GM21825 (cell line): ENCODE measurements at regions not wholly inside any gene's neighbourhood (a gene's known extent, or its start where the extent isn't known, plus 50 kb on each side); places are given as distances from the start of the nearest gene placed in this dataset.
"Not testable (repeated sequence)": the region's sequence is repeated elsewhere in the genome, so short reads cannot be mapped to it uniquely, and the experiment has no call there.

Experiments used
- ATAC-seq: cut with Tn5 transposase; IDR thresholded peaks from one replicate; pipeline ENCODE4 v1.9.1; 2021; ENCODE audit warnings: mild to moderate bottlenecking, moderate library complexity; ENCODE audit not compliant: unreplicated experiment

DNA sequence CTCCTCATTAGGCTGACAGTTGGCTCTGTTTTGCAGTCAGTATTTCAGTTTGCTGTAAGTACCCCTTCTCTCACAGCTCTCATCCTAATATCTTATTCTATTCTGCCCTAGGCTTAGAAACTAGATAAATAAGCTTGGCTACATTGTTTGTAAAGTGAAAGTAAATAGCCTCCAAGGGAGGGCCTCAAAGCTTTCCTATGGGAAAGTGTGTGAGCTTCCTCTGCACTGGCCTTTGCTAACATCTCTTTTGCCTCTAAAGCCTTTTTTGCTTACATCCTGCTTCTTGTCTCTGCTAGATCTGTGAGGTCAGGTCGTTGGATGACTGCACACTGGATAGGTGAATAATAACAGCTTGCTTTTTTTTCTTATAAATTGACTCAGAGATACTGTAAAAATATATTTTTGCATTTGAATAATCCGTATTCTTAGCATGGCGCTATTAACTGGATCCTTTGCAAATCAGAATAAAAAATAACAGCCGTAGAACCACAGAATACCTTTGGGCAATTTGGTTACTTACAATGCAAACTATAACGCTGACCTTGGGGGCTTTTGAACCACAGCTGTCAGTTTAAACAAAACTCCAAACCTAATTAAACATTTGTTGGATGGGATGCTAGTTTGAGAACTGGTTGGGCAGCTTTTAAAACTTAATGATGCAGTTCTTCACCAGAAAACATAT lies 55.1 kb downstream of the TTC6 start:
- ATAC-seq: no peak

DNA sequence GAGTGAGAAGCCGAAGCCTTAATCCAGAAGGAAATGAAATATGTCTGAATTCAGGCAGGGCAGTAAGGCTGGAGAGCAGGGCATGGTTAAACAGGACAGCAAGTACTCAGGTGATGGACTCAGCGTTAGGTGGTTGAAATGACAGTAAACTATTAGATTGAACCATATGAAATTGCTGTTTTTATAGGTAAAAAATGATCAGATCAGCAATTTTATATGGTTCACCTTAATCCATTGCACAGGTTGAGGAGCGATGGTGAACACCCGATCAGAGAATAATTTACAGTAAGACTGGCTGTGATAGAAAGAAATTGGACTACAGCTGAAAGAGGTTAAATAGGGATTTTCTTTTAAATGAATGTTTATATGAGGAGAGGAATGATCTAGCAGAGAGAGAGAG lies 56.6 kb downstream of the TTC6 start:
- ATAC-seq: no peak

DNA sequence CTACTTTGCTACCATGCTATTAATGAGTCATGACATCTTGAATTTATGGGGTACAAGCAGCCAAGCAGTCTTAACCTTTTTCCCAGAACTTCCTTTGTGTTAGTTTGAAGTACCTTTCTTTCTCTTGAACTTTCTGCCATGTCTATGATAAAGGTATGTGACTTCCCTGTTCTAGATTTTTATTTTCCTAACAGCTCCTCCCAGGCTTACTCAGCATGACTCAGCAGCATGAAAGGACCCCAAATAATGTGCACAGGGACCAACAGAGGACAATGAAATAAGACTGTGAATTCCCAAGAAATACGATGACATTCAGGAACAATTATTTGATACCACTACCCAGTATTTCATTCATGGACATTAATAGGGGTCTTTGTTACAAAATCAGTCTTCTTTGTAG lies 60.0 kb downstream of the TTC6 start:
- ATAC-seq: no peak

DNA sequence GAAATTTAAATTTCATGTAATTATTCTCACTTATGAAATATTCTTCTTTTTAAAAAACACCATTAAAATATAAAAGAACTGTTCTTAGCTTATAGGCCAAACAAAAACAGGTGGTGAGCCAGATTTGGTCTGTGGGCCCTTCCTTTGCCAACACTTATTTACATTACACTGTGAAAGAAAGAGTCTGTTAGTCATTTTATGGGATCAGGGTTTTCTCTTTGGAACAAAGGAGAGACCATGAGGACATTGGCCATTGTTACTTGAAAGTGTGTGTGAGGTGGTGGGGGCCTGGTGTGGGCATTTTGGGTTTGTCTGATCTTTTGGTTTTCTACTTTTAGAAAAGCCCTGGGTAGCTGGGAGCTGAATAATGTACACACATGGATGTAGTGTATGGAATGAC lies 62.7 kb downstream of the TTC6 start:
- no peak for ATAC-seq

DNA sequence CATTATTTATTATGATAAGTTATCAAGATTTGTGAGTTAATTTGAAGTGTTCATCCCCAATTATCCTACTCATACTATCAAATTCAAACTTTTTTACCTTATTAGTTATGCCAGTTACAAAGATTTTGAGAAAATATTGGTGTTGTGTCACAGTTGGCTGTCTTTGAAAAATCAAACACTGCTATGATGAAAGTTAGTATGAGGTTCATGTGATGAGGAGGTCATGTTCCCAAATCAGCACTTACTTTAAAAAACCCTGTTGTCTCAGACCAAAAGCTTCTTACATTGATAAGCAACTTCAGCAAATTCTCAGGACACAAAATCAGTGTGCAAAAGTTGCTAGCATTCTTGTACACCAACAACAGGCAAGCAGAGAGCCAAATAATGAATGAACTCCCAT lies 68.1 kb downstream of the TTC6 start:
- ATAC-seq: no peak

DNA sequence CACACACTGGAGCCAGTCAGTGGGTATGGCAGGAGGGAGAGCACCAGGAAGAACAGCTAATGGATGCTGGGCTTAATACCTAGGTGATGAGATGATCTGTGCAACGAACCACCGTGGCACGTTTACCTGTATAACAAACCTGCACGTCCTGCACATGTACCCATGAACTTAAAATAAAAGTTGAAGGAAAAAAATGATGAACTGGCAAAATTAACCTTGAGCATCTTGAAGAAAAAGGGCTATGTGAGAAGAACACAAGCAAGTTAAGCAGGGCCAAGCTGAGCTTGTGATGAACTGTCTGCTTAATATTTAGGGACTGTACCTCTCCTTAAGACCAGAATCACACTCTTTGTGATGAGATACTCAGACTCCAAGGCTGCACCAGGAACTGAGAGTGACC lies 70.0 kb downstream of the TTC6 start:
- no peak for ATAC-seq

DNA sequence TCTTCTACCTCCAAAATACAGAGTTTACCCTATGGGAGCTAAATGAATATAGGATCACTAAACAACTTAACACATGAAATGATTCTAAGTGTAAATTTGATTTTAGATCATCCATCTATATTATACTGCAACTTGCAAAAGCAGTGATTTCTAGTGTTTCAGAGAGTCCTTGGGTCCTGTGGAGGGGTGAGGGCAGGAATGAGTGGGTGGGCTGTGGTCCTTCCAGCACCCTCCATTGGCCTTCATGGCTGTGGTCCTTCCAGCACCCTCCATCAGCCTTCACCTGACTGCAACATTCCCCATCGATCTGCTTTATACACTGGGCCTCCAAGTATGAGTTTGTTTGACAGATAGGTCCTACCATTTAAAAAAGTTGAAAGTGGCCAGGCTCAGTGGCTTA lies 70.5 kb downstream of the TTC6 start:
- ATAC-seq: no peak

DNA sequence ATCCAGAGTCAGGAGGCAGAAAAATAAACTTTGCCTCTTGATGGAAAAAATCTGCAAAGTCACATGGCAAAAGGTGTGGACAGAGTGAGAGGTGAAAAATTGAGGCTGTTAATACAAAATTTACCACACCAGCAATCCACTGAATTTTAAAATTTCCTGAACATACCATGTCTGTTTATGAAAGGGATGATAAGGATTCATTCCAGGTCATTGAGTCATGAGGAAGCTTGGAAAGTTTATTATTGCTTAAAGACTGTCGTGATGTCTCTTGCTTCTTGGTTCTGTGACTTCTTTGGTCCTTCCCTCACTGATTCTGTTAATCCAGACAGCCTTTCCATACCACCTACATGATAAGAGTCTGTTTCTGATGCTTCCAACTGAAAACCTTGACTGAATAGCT lies 73.2 kb downstream of the TTC6 start:
- ATAC-seq: no peak

DNA sequence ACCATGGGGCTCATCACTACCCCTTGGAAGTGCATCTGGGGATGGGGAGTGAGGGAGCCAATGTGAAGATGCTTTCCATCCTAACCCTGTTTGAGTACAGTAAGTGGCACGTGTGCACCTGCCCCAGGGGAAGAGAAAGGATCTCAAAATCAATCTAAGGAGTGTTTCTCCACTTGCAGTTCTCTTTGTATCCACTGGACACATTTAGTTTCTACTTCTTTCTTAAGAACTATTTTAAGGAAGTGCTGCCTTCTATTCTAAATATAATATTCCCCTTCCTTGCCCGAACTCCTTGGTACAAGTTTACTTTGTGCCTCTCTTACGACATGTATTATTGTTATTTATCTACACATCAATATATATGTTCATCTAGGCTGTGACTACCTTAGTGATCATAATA lies 73.8 kb downstream of the TTC6 start:
- no peak for ATAC-seq

DNA sequence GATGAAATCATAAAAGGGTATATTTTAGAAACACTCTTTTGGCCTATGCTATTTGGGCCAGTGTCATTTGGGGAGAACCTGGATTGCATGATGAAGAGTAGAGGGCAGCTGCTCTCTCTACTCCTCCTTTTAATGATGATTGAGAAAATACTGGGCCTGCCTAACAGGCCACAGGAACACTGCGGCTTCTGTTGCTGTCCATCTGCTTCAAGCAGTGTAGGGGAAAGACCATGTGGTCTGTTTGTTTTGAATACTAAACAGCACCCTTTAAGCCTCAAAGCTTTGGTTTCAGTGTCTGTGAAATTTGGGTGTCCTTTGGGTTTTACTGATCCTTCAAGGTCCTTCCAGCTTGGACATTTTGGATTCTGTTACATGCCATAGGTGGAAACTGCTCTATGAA lies 78.0 kb downstream of the TTC6 start:
- ATAC-seq: no peak

DNA sequence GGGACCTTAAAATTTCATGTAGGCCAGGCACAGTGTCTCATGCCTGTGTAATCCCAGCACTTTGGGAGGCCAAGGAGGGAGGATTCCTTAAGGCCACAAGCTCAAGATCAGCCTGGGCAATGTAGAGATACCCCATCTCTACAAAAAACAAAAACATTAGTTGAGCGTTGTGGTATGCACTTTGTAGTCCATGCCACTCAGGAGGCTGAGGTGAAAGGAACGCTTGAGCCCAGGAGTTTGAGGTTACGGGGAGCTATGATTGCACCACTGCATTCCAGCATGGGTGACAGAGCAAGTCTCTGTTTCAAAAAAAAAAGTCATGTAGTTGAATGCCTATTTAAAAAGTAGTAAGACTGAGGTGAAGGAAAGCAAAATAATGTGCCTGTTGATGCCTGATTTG lies 83.5 kb downstream of the TTC6 start:
- ATAC-seq: no peak

DNA sequence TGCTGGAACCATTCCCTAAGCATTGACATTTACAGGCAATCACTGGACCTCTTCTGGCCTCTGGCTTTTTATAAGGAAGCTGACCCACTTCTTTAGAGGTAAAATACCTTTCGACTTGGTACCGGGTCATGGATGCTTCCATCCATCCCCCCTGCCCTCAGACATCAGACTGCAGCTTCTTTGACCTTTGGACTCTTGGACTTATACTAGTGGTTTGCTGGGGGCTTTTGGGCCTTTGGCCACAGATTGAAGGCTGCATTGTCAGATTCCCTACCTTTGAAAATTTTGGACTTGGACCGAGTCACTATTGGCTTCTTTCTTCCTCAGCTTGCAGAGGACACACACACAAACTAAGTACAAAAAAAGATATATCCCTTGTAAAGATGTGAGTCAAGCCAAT lies 86.1 kb downstream of the TTC6 start:
- ATAC-seq: no peak

DNA sequence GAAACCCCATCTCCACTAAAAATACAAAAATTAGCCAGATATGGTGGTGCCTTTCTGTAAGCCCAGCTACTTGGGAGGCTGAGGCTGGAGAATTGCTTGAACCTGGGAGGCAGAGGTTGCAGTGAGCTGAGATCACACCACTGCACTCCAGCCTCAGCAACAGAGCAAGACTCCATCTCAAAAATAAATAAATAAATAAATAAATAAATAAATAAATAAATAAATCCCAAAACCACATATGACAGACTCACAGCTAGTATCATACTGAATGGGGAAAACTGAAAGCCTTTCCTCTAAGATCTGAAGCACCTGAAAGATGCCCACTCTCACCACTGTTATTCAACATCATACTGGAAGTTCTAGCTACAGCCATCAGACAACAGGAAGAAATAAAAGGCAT lies 97.3 kb downstream of the TTC6 start:
- not testable (repeated sequence) for ATAC-seq

DNA sequence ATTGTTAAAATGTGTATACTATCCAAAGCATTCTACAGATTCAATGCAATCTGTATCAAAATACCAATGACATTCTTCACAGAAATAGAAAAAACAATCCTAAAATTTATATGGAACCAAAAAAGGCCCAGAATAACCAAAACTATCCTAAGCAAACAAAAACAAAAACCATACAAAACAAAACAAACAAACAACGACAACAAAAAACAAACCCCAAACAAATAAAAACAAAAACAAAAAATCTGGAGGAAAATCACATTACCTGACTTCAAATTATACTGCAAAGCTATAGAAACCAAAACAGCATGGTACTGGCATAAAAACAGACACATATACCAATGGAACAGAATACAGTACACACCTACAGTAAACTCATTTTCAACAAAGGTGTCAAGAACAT lies 98.0 kb downstream of the TTC6 start:
- not testable (repeated sequence) for ATAC-seq

DNA sequence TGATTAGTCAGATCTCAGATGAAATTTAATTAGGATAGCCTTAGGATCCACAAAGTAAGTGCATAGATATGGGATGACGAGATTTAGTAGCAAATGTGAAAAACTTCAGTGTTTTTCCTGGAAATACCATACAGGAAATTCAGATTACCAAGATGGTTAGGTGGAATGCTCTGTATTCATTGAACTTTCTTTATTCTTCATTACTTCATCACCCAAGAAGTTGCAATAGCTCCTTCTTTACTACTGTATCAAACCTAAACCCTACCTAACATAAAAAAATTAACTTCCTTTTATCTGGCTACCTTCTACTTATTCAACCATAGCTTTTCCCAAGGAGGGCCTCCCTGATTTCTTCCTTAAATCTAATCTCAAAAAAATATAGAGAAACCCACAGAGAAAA lies 100.4 kb downstream of the TTC6 start:
- no peak for ATAC-seq

DNA sequence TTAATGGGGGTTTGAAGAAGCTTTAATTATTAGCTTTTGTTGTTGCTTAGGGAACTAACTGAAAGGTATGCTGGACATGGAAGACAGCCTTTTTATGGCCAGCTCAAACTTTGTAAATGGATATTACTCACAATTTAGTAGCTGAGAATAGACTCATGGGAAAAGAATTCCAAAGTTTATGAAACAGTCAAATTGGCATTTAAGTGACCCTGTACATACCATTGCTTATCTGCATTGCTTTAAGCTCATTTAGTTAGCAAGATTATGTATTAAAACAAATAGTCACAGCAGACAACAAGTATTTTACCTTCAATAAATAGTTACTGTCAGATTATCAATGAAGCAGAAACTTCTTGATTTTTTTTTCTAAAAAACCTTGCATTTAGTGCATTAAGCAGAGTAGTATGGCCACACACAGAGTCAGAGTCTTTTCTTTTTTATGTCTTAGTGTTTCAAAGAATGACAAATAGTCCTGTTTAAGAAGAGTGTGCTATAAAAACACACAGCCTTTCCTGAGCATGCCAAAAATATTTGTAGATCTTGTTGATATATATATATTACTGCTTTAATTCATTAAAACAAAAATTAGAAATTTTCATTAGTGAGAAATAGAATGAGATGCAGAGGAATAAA lies 102.2 kb downstream of the TTC6 start:
- ATAC-seq: no peak

DNA sequence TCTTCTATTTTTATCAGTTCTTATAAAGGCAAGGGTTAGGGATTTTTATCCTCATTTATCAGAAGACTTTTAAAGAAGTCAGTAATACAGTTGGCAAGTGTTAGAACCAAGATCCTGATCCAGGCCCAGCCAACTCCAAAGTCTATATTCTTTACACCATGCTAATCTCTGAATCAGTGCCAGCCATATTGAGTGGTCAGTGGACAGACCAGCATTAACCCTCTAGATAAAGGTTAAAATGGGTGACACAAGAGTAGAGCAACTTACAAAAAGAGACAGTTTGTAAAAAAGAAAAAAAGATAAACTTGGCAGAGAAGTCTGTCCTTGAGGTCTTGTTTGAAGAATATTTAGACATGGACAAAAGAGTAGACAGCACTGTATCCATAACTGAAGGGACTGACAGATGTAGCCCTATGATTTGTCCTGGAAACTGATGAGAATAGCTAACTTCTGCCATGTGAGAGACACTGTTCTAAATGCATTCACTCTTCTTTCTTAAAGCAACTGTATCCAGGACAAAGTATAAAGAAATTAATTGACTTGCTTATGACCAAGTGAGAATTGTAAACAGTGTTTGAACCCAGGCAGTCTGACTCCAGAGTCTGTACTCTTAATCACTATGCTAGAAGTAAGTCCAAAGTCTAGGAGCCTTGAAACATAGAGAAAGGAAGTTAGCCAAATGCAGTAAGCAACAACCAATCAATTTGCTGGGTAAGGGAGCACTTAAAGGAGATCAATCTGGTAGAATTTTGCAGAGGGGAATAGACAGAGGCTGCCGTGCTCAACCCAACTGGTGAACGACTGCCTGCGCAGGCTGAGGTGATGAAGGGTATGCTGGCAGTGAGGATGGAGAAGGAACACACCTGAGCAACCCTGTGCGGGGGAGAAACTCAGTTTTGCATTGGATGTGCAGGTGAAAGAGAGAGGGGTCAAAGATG lies 103.7 kb downstream of the TTC6 start:
- no peak for ATAC-seq

DNA sequence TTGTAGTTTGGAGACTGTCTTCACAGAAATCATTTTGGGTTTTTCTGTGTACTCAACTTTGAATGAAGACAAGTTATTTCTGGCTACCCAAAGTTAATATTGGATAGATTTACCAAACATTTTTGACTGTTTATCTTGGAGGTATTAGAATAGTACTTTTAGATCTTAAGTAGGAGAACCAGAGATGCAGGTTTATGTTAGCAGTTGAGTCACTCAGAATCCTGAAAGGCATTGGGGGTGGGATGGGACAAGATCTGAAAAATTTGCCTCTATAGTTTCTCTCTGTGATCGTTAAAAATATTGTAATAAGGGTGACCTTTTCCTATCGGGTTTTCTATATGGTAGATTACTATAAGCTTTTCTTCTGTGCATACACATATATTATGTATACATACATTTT lies 112.3 kb downstream of the TTC6 start:
- ATAC-seq: no peak

DNA sequence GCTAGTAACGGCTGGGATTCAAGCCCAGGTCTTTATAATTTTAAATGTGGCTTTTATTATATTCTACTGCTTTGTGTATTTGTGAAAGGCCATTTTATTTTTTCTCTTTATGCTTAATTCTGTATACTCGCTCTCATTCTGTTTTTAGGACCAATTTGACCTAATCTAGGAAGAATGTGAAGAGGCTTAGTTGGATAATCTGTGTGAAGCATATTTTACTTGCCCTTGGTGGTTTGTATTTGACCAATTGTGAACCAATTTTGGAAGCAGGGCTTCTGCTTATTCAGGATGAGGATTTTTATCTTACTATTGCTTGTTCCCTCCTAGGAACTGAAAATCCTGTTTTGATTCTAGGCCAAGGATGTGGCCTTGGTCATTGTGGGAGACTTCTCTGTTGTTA lies 113.1 kb downstream of the TTC6 start:
- ATAC-seq: no peak

DNA sequence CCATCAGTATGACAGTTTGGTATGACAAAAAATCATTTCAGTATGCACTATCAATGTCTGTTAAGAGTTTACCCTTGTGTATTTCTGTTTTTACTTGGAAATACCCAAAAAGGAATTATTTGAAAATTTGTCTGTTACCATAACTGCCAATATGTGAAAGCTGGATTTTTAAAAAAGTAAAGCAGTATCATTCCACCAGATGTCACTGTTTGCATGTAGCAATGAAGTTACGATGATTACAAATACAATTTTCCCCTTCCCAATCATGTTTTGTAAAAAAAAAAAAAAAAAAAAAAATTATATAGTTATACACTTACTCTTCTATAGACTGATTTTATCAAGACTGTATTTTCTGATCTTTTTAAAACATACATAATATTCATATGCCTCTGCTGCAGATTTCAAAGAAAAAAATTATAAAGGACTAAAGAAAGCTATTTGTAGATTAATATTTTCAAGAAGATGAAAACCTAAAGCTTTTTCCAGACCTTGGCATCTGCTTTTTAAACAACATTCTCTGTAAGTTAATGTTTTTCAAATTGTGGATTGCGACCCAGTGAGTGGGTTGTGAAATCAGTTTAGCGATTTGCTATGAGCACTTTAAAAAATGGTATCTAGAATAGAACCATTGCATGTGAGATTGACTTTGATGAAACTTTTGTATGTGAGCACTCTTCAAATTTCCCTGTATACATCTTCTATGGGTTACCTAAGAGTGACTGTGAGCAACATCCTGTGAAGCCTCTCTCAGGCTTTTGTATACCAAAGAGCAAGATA lies 114.2 kb downstream of the TTC6 start:
- ATAC-seq: no peak

DNA sequence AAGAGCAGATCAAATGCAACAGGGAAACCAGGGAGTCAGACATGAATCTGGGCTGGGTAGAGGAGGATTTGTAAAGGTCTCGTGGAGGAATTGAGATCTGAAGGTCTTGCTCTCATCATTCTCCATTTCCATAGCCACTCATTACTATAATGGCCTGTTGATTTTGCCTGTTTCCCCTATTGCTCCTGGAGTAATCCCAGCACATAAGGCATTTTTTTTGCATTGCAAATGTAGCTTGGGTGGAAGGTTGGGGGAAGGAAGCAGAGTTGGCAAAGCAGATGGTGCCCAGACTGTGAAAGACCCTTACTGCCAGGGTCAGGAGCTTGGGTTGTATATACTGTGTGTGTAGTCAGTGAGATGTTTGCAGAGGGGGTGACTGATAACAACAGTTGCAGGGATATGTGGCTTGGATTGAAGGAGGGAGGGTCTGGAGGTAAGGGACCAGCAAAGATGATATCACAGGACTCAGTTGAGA lies 116.0 kb downstream of the TTC6 start:
- no peak for ATAC-seq
